ENCODE measurements at regions not wholly inside any gene's neighbourhood (a gene's known extent, or its start where the extent isn't known, plus 50 kb on each side); places are given as distances from the start of the nearest gene placed in this dataset.

DNA sequence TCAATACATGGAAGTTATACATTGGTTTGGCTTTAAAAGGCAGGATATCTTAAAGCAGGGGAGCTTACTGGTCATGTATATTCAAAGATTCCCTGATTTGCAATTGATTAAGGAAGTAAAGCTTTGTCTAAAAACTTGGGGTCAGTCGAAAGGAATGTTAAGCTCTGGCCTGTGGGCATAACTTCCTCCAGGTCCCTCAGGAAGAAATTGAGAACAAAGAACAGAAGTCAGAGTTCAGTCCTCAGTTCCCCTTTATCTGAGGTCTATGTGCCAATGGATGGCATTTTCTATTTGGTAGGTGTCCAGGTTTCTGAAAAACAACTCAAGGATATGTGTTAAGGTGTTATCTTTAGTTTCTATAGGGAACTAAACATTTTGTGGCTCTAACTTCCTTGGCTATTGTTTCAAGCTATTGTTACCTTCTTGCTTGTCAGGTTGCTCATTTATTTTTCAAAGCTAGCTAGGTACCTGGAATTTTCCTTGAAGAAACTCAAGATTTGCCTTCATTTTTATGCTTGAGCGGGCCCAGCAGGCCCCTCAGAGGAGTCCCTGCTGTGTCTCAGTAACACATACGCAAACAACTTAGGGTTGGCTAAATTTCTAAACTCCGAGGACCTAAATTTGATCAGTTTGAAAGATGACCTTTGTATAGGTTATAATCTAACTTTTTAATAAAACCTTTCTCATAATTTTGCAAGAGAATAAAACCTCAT lies 135.0 kb upstream of the UBE2E2 start:
- no peak for TF ChIP-seq TAF1 (IDR thresholded peaks at IDR 0.05; ENCODE audit: borderline replicate concordance, insufficient read depth, low read length)
- no peak for TF ChIP-seq POLR2AphosphoS5 (IDR thresholded peaks at IDR 0.05; ENCODE audit: low read depth, low read length)
- TF ChIP-seq REST (IDR thresholded peaks at IDR 0.05; ENCODE audit: insufficient read depth in 1 of 2, low read depth in 2 of 2, low read length in 2 of 2) = no peak
- no peak for TF ChIP-seq SIN3A (IDR thresholded peaks at IDR 0.05; ENCODE audit: borderline replicate concordance, insufficient read depth, low read length)
- TF ChIP-seq FOXP2 (optimal IDR thresholded peaks at IDR 0.05; ENCODE audit: borderline replicate concordance, extremely low read depth, extremely low read length, insufficient read depth) = no peak

GRCh38 chr3:23071296-23071695 lies 131.8 kb upstream of the UBE2E2 start:
- TF ChIP-seq SIN3A (IDR thresholded peaks at IDR 0.05; ENCODE audit: borderline replicate concordance, insufficient read depth, low read length) (no peak), REST (IDR thresholded peaks at IDR 0.05; ENCODE audit: insufficient read depth in 1 of 2, low read depth in 2 of 2, low read length in 2 of 2) (no peak), FOXP2 (optimal IDR thresholded peaks at IDR 0.05; ENCODE audit: borderline replicate concordance, extremely low read depth, extremely low read length, insufficient read depth) (no peak), TAF1 (IDR thresholded peaks at IDR 0.05; ENCODE audit: borderline replicate concordance, insufficient read depth, low read length) (no peak), POLR2AphosphoS5 (IDR thresholded peaks at IDR 0.05; ENCODE audit: low read depth, low read length) (no peak)

- TF ChIP-seq FOXP2 (optimal IDR thresholded peaks at IDR 0.05; ENCODE audit: borderline replicate concordance, extremely low read depth, extremely low read length, insufficient read depth) (no peak), POLR2AphosphoS5 (IDR thresholded peaks at IDR 0.05; ENCODE audit: low read depth, low read length) (no peak), TAF1 (IDR thresholded peaks at IDR 0.05; ENCODE audit: borderline replicate concordance, insufficient read depth, low read length) (no peak), SIN3A (IDR thresholded peaks at IDR 0.05; ENCODE audit: borderline replicate concordance, insufficient read depth, low read length) (no peak), REST (IDR thresholded peaks at IDR 0.05; ENCODE audit: insufficient read depth in 1 of 2, low read depth in 2 of 2, low read length in 2 of 2) (no peak)
These were observed 131.4 kb upstream of the UBE2E2 start for GRCh38 chr3:23071758-23072157.

DNA sequence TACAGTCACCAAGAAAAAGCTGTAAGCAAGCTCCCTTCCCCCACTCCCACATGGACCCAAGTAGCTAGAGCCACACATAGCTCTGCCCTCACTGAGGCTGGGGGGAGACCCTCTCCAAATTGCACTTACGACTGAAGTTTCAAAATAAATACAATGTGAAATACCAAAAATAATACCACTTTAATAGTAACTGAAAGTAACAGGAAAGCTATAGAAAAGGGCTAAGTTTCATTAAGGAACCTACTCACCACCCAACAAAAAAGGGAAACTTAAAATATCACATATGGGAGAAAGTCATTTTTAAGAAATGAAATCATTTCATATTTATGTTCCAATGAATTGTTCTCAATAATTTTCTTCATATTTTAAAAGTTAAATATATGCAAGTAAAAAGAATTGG lies 130.4 kb upstream of the UBE2E2 start:
- TF ChIP-seq REST (IDR thresholded peaks at IDR 0.05; ENCODE audit: insufficient read depth in 1 of 2, low read depth in 2 of 2, low read length in 2 of 2) (no peak), TAF1 (IDR thresholded peaks at IDR 0.05; ENCODE audit: borderline replicate concordance, insufficient read depth, low read length) (no peak), FOXP2 (optimal IDR thresholded peaks at IDR 0.05; ENCODE audit: borderline replicate concordance, extremely low read depth, extremely low read length, insufficient read depth) (no peak), POLR2AphosphoS5 (IDR thresholded peaks at IDR 0.05; ENCODE audit: low read depth, low read length) (no peak), SIN3A (IDR thresholded peaks at IDR 0.05; ENCODE audit: borderline replicate concordance, insufficient read depth, low read length) (no peak)
